GM12891 (cell line): ENCODE measurements at regions not wholly inside any gene's neighbourhood (a gene's known extent, or its start where the extent isn't known, plus 50 kb on each side); places are given as distances from the start of the nearest gene placed in this dataset.

Source experiments
- POLR2A ChIP-seq: IDR thresholded peaks from 2 replicates; pipeline ENCODE4 v1.6.1; 2011; ENCODE audit warnings: low read depth, low read length, control low read depth
- TAF1 ChIP-seq: IDR thresholded peaks from 2 replicates; pipeline ENCODE4 v1.6.1; 2011; ENCODE audit warnings: low read depth, low read length, control low read depth

DNA sequence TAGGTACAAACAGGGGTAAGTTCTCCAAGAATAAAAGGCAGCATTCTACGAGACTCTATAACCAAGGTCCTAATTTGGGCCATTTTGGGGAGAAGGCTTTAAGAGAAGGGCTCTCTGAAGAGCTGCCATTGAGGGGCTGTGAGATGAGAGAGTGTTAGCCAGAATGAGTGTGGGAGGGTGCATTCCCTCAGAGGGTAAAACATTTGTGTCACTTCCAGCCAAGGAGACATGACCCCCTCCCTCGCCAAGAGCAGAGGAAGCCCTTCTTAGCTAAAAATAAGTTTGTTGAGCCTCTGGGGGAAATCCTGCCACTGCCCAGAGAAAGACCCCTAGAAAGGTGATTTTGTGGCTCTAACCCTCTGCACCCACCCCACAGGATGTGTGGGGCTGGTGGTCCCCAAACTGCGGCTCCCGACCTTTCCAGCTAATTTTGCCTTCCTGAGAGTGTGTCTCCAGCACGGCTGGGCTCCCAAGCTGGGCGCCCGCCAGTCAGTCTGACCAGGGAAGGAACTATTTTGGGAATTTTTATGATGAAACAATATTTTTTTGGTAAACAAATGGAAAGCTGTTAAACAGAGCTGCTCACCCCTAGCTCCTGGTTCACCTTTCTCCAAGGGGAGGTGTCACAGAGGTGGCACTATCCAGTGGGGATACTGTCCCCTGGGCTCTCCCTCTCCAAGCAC is 65.9 kb upstream of the JDP2 start:
- TF ChIP-seq POLR2A, result no peak
- TF ChIP-seq TAF1, result no peak
